ENCODE measurements at regions not wholly inside any gene's neighbourhood (a gene's known extent, or its start where the extent isn't known, plus 50 kb on each side); places are given as distances from the start of the nearest gene placed in this dataset.

DNA sequence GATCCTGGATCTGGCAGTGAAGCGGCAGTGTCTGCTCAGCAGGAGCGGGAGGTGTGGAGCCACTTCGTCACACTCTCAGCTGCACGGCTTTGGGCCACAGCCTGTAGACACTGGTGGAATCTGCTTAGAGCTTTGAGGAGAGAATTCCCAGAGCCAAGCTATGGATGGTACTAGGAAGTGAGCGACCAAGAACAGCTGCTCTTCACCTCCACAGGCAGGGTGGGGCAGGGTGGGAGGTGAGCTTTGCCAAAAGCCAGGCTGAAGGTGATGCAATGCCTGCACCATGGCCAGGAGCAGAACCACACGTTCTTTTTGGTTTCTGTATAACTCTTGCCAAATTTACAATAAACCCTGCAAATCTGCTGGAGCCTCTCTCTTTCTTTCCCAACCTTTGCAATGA is 226.1 kb downstream of the ANKRD30B start:
- DNase-seq (ENCODE audit: low read depth in 2 of 2): no peak
- no peaks in the 10 kb centered on the region for H4K20me1 ChIP-seq (ENCODE audit: control insufficient read depth, extremely low read depth, insufficient read depth, low read length)

DNA sequence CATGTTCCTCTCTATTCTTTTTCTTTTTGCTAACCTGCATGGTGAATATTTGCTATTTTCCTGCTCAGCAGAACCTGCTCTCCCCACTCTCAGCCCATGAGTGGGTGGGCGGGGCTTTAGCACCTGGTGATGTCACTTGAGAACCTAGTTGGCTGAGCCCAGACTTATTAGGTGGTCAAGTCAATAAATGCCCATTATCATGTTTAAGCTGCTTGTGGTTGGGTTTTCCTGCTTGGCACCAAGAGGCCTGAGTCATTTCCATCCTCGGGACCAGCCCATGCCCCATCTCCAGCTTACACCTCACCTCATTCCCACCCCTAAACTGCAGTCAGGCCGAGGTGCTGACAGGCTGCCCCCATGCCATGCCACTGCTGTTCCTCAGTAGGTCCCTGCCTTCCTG is 226.6 kb downstream of the ANKRD30B start:
- Histone ChIP-seq H3K9me3 (ENCODE audit: control insufficient read depth, insufficient read depth, low read depth, low read length) (no peaks in the 10 kb centered on the region), H3K27ac (ENCODE audit: insufficient read depth, low read length) (no peak overlapping the region), H3K79me2 (ENCODE audit: control insufficient read depth, insufficient read depth, low read length) (no peaks in the 10 kb centered on the region), H3K4me2 (ENCODE audit: extremely low read depth, insufficient read depth, low read length) (no peak overlapping the region), H3K4me1 (ENCODE audit: control insufficient read depth, extremely low read depth, insufficient read depth, low read length) (no peaks in the 10 kb centered on the region), H3K9ac (ENCODE audit: insufficient read depth, low read length) (no peak overlapping the region), H4K20me1 (ENCODE audit: control insufficient read depth, extremely low read depth, insufficient read depth, low read length) (no peaks in the 10 kb centered on the region), H3K36me3 (ENCODE audit: control insufficient read depth, insufficient read depth, low read length) (no peaks in the 10 kb centered on the region), H2AFZ (ENCODE audit: low read length) (no peak overlapping the region), H3K27me3 (ENCODE audit: control insufficient read depth, insufficient read depth, low read length) (no peaks in the 10 kb centered on the region), H3K4me3 (replicated peaks in 1 of 4; ENCODE audit: control extremely low read depth in 1 of 4, insufficient read depth in 1 of 4, low read depth in 3 of 4, low read length in 4 of 4) (no peak overlapping the region)
- DNase-seq (ENCODE audit: low read depth in 2 of 2): no peak
- TF ChIP-seq, protein P1, sequence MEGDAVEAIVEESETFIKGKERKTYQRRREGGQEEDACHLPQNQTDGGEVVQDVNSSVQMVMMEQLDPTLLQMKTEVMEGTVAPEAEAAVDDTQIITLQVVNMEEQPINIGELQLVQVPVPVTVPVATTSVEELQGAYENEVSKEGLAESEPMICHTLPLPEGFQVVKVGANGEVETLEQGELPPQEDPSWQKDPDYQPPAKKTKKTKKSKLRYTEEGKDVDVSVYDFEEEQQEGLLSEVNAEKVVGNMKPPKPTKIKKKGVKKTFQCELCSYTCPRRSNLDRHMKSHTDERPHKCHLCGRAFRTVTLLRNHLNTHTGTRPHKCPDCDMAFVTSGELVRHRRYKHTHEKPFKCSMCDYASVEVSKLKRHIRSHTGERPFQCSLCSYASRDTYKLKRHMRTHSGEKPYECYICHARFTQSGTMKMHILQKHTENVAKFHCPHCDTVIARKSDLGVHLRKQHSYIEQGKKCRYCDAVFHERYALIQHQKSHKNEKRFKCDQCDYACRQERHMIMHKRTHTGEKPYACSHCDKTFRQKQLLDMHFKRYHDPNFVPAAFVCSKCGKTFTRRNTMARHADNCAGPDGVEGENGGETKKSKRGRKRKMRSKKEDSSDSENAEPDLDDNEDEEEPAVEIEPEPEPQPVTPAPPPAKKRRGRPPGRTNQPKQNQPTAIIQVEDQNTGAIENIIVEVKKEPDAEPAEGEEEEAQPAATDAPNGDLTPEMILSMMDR (conservative IDR thresholded peaks at IDR 0.05 in 1 of 2, IDR thresholded peaks at IDR 0.05 in 1 of 2; ENCODE audit: low read depth in 1 of 2, low read length in 2 of 2): no peak
- TF ChIP-seq EZH2 (IDR thresholded peaks at IDR 0.05; ENCODE audit: low read length, missing control alignments): no peak

More for the DNA sequence above, 226.1 kb downstream of the ANKRD30B start:
- Histone ChIP-seq H3K9ac (ENCODE audit: insufficient read depth, low read length) (no peak overlapping the region), H3K4me1 (ENCODE audit: control insufficient read depth, extremely low read depth, insufficient read depth, low read length) (no peaks in the 10 kb centered on the region), H3K27ac (ENCODE audit: insufficient read depth, low read length) (no peak overlapping the region), H3K4me3 (replicated peaks in 1 of 4; ENCODE audit: control extremely low read depth in 1 of 4, insufficient read depth in 1 of 4, low read depth in 3 of 4, low read length in 4 of 4) (no peak overlapping the region), H3K27me3 (ENCODE audit: control insufficient read depth, insufficient read depth, low read length) (no peaks in the 10 kb centered on the region), H2AFZ (ENCODE audit: low read length) (no peak overlapping the region), H3K79me2 (ENCODE audit: control insufficient read depth, insufficient read depth, low read length) (no peaks in the 10 kb centered on the region), H3K36me3 (ENCODE audit: control insufficient read depth, insufficient read depth, low read length) (no peaks in the 10 kb centered on the region), H3K9me3 (ENCODE audit: control insufficient read depth, insufficient read depth, low read depth, low read length) (no peaks in the 10 kb centered on the region), H3K4me2 (ENCODE audit: extremely low read depth, insufficient read depth, low read length) (no peak overlapping the region)
- TF ChIP-seq, protein P1 (conservative IDR thresholded peaks at IDR 0.05 in 1 of 2, IDR thresholded peaks at IDR 0.05 in 1 of 2; ENCODE audit: low read depth in 1 of 2, low read length in 2 of 2): no peak
- TF ChIP-seq EZH2 (IDR thresholded peaks at IDR 0.05; ENCODE audit: low read length, missing control alignments): no peak

GRCh38 chr18:14975431-14975830 is 227.5 kb downstream of the ANKRD30B start:
- H3K27ac ChIP-seq (ENCODE audit: insufficient read depth, low read length): no peak overlapping the region
- no peak for TF ChIP-seq EZH2 (IDR thresholded peaks at IDR 0.05; ENCODE audit: low read length, missing control alignments)
- TF ChIP-seq, protein P1 (conservative IDR thresholded peaks at IDR 0.05 in 1 of 2, IDR thresholded peaks at IDR 0.05 in 1 of 2; ENCODE audit: low read depth in 1 of 2, low read length in 2 of 2): no peak
- no peak overlapping the region for H2AFZ ChIP-seq (ENCODE audit: low read length)
- H3K27me3 ChIP-seq (ENCODE audit: control insufficient read depth, insufficient read depth, low read length): no peaks in the 10 kb centered on the region
- H3K9me3 ChIP-seq (ENCODE audit: control insufficient read depth, insufficient read depth, low read depth, low read length): no peaks in the 10 kb centered on the region
- no peak overlapping the region for H3K9ac ChIP-seq (ENCODE audit: insufficient read depth, low read length)
- H4K20me1 ChIP-seq (ENCODE audit: control insufficient read depth, extremely low read depth, insufficient read depth, low read length): no peaks in the 10 kb centered on the region
- no peaks in the 10 kb centered on the region for H3K36me3 ChIP-seq (ENCODE audit: control insufficient read depth, insufficient read depth, low read length)
- H3K4me1 ChIP-seq (ENCODE audit: control insufficient read depth, extremely low read depth, insufficient read depth, low read length): no peaks in the 10 kb centered on the region
- no peak for DNase-seq (ENCODE audit: low read depth in 2 of 2)
- H3K4me3 ChIP-seq (replicated peaks in 1 of 4; ENCODE audit: control extremely low read depth in 1 of 4, insufficient read depth in 1 of 4, low read depth in 3 of 4, low read length in 4 of 4): no peak overlapping the region
- H3K4me2 ChIP-seq (ENCODE audit: extremely low read depth, insufficient read depth, low read length): no peak overlapping the region
- H3K79me2 ChIP-seq (ENCODE audit: control insufficient read depth, insufficient read depth, low read length): no peaks in the 10 kb centered on the region

Data from fibroblast of lung (primary cell).